ENCODE measurements at regions not wholly inside any gene's neighbourhood (a gene's known extent, or its start where the extent isn't known, plus 50 kb on each side); places are given as distances from the start of the nearest gene placed in this dataset.

GRCh38 chr15:93614386-93615104, 525.5 kb upstream of the RGMA start:
- no peak for TF ChIP-seq ZNF70 (CRISPR knock-in tag; IDR thresholded peaks at IDR 0.05)
- no peak for TF ChIP-seq ZNF565 (CRISPR knock-in tag; conservative IDR thresholded peaks at IDR 0.05; ENCODE audit: low read depth)
- TF ChIP-seq, protein P1, sequence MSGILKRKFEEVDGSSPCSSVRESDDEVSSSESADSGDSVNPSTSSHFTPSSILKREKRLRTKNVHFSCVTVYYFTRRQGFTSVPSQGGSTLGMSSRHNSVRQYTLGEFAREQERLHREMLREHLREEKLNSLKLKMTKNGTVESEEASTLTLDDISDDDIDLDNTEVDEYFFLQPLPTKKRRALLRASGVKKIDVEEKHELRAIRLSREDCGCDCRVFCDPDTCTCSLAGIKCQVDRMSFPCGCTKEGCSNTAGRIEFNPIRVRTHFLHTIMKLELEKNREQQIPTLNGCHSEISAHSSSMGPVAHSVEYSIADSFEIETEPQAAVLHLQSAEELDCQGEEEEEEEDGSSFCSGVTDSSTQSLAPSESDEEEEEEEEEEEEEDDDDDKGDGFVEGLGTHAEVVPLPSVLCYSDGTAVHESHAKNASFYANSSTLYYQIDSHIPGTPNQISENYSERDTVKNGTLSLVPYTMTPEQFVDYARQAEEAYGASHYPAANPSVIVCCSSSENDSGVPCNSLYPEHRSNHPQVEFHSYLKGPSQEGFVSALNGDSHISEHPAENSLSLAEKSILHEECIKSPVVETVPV (CRISPR knock-in tag; IDR thresholded peaks at IDR 0.05) = no peak
- no peak for TF ChIP-seq OSR1 (CRISPR knock-in tag; IDR thresholded peaks at IDR 0.05)
- TF ChIP-seq TCF4 (CRISPR knock-in tag; IDR thresholded peaks at IDR 0.05; ENCODE audit: borderline replicate concordance) = no peak
- no peak for TF ChIP-seq TOX (CRISPR knock-in tag; IDR thresholded peaks at IDR 0.05; ENCODE audit: borderline replicate concordance)
- TF ChIP-seq, protein P2, sequence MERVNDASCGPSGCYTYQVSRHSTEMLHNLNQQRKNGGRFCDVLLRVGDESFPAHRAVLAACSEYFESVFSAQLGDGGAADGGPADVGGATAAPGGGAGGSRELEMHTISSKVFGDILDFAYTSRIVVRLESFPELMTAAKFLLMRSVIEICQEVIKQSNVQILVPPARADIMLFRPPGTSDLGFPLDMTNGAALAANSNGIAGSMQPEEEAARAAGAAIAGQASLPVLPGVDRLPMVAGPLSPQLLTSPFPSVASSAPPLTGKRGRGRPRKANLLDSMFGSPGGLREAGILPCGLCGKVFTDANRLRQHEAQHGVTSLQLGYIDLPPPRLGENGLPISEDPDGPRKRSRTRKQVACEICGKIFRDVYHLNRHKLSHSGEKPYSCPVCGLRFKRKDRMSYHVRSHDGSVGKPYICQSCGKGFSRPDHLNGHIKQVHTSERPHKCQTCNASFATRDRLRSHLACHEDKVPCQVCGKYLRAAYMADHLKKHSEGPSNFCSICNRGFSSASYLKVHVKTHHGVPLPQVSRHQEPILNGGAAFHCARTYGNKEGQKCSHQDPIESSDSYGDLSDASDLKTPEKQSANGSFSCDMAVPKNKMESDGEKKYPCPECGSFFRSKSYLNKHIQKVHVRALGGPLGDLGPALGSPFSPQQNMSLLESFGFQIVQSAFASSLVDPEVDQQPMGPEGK (CRISPR knock-in tag; IDR thresholded peaks at IDR 0.05; ENCODE audit: borderline replicate concordance) = no peak
- TF ChIP-seq GLIS3 (CRISPR knock-in tag; IDR thresholded peaks at IDR 0.05) = no peak
- no peak for TF ChIP-seq RARB (CRISPR knock-in tag; IDR thresholded peaks at IDR 0.05)
- TF ChIP-seq TSHZ2 (CRISPR knock-in tag; IDR thresholded peaks at IDR 0.05) = no peak
- TF ChIP-seq ZC3H10 (CRISPR knock-in tag; IDR thresholded peaks at IDR 0.05) = no peak
- TF ChIP-seq, protein P3, sequence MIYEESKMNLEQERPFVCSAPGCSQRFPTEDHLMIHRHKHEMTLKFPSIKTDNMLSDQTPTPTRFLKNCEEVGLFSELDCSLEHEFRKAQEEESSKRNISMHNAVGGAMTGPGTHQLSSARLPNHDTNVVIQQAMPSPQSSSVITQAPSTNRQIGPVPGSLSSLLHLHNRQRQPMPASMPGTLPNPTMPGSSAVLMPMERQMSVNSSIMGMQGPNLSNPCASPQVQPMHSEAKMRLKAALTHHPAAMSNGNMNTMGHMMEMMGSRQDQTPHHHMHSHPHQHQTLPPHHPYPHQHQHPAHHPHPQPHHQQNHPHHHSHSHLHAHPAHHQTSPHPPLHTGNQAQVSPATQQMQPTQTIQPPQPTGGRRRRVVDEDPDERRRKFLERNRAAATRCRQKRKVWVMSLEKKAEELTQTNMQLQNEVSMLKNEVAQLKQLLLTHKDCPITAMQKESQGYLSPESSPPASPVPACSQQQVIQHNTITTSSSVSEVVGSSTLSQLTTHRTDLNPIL (CRISPR knock-in tag; IDR thresholded peaks at IDR 0.05; ENCODE audit: low read depth) = no peak
- TF ChIP-seq, protein P4, sequence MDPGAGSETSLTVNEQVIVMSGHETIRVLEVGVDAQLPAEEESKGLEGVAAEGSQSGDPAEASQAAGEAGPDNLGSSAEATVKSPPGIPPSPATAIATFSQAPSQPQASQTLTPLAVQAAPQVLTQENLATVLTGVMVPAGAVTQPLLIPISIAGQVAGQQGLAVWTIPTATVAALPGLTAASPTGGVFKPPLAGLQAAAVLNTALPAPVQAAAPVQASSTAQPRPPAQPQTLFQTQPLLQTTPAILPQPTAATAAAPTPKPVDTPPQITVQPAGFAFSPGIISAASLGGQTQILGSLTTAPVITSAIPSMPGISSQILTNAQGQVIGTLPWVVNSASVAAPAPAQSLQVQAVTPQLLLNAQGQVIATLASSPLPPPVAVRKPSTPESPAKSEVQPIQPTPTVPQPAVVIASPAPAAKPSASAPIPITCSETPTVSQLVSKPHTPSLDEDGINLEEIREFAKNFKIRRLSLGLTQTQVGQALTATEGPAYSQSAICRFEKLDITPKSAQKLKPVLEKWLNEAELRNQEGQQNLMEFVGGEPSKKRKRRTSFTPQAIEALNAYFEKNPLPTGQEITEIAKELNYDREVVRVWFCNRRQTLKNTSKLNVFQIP (CRISPR knock-in tag; IDR thresholded peaks at IDR 0.05; ENCODE audit: borderline replicate concordance, low read depth) = no peak
- no peak for TF ChIP-seq BACH2 (CRISPR knock-in tag; IDR thresholded peaks at IDR 0.05; ENCODE audit: borderline replicate concordance)
- ATAC-seq = no peak

GRCh38 chr15:93613386-93613785, 524.4 kb upstream of the RGMA start:
- TF ChIP-seq ZNF8 (CRISPR knock-in tag; IDR thresholded peaks at IDR 0.05) (no peak), ESRRG (CRISPR knock-in tag; IDR thresholded peaks at IDR 0.05) (no peak), TSHZ2 (CRISPR knock-in tag; IDR thresholded peaks at IDR 0.05) (no peak), TOX (CRISPR knock-in tag; IDR thresholded peaks at IDR 0.05; ENCODE audit: borderline replicate concordance) (no peak), BACH2 (CRISPR knock-in tag; IDR thresholded peaks at IDR 0.05; ENCODE audit: borderline replicate concordance) (no peak), ZC3H10 (CRISPR knock-in tag; IDR thresholded peaks at IDR 0.05) (no peak), CSDC2 (CRISPR knock-in tag; IDR thresholded peaks at IDR 0.05) (no peak), ZNF70 (CRISPR knock-in tag; IDR thresholded peaks at IDR 0.05) (no peak), ARNTL (CRISPR knock-in tag; IDR thresholded peaks at IDR 0.05; ENCODE audit: borderline replicate concordance, low read depth) (no peak), ZFP3 (CRISPR knock-in tag; IDR thresholded peaks at IDR 0.05) (no peak), PPARA (CRISPR knock-in tag; IDR thresholded peaks at IDR 0.05; ENCODE audit: borderline replicate concordance) (no peak), GLIS3 (CRISPR knock-in tag; IDR thresholded peaks at IDR 0.05) (no peak), SNAI2 (CRISPR knock-in tag; IDR thresholded peaks at IDR 0.05) (no peak), ZNF565 (CRISPR knock-in tag; conservative IDR thresholded peaks at IDR 0.05; ENCODE audit: low read depth) (no peak), OSR1 (CRISPR knock-in tag; IDR thresholded peaks at IDR 0.05) (no peak), TCF4 (CRISPR knock-in tag; IDR thresholded peaks at IDR 0.05; ENCODE audit: borderline replicate concordance) (no peak)
- TF ChIP-seq, protein P1 (CRISPR knock-in tag; IDR thresholded peaks at IDR 0.05) = no peak
- ATAC-seq = no peak
